Left ventricle myocardium superior (tissue), 1 donor: ENCODE measurements at regions not wholly inside any gene's neighbourhood (a gene's known extent, or its start where the extent isn't known, plus 50 kb on each side); places are given as distances from the start of the nearest gene placed in this dataset.
"Not testable (repeated sequence)": the region's sequence is repeated elsewhere in the genome, so short reads cannot be mapped to it uniquely, and the experiment has no call there.

ENCODE experiments used
- ATAC-seq: fragments of 200-7000 bp; cut with Tn5 transposase; one replicate; pipeline ENCODE4 v1.9.1; 2020; ENCODE audit warnings: mild to moderate bottlenecking, moderate library complexity
- DNase-seq: peaks from one replicate; pipeline ENCODE4 v3.0.0-alpha.2; 2020
- intact Hi-C: fragments of 100-400 bp; cut with micrococcal nuclease; formaldehyde crosslinking; loops from one replicate; pipeline ENCODE4 v1.11.0; 2022
- donor health status: DM: no; HTN: yes; CAD: no; lungs with severe emphysema.

DNA sequence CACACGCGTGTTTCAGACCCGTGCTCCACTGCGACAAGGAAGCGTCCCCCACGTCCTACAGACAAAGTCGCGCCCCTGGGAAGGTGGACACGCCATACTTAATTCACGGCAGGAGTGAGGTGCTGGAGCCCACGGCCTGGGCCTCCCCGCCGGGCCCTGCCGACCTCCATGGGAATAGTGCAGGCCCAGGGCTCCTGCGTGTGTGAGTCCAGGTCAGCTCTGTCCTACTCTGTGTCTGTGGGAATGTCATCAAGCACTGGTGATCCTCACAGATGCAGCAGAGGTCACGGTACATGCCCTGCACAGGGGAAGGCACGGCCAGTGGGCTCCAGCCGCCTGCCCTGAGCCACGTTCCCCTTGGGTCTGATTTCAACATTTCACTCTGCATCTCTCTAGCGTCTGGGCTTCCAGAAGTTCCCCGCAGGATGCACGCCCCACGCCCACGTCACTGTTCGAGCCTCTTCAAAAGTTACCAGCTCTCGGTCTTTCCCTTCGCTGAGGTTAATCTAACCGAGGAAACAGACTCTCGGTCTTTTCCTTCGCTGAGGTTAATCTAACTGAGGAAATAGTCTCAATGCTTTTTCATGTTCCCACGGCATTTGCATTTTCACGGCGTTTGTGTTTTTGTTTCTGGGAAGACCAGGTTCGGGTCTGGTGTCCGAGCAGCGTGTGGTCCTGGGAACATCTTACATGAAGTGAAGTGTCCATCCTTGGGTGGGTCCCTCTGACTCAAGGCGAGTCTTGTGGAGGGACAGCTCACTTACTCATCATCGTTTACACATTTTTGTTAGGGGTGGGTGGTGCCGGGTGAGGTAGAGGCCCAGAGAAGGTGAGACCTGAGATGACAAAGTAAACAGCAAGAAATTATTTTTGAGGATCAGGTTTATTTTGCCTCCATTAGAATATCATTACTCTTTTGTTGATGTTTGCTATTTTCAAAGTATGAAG is 157.3 kb upstream of the ALKAL2 start:
- DNase-seq (no peak), ATAC-seq (no peak)
- intact Hi-C loops, result no loop called here

DNA sequence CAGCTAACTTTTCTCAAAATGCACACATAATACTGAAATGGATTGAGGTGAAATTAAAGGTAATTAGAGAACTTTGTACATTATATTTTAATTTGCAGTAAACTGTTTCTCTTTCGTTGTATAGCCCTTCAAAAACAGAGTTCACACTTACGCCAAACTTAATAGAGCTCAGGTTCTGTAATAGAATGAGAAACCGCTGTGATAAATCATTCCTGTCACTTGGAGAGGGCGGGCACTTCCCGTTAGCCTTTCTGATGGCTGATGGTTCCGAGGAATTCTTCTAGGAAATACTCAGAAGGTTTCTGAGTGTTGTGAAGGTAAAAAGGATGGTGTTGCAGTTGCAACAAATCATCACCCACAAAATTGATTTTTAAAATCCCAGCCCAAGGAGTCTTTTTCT is 155.8 kb upstream of the ALKAL2 start:
- DNase-seq, result no peak
- ATAC-seq, result no peak
- intact Hi-C loops, result no loop called here

GRCh38 chr2:443216-443615 is 155.3 kb upstream of the ALKAL2 start:
- intact Hi-C loops, result no loop called here
- DNase-seq (no peak), ATAC-seq (no peak)

DNA sequence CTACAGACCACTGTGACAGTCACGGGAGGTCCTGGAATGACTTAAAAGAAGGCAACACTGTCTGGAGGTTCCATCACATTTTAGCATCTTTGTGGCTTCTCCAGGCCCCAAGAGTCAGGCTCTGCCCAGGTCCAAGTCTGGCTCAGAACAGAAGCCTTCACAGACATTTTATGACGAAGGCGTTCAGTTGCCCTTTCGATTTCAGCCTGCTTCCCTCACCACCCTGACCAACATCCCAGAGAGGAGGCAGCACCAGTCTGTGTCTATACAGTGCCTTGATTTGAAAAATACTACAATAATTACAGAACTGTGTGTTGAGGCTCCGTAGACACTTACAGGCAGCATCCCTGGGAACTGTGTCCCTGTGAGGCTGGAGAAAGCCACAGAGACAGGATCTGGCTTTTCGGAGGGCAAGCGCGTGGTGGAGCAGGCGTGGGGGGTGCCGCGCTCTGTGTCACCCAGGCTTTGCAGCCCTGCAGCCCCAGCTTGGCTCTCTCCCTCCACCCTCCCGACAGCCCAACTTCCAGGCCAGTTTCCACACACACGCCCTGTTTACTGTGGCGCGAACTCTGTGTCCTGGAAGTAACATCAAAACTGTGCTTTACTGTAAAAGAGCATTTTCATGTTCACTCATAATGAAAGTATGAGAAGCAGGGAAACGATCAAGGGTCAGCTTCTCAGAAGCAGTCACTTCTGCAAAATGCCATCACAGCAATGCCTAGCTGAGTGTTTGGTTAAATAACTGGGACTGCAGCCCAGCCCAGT is 153.5 kb upstream of the ALKAL2 start:
- DNase-seq (no peak), ATAC-seq (no peak)
- intact Hi-C loops, result no loop called here

DNA sequence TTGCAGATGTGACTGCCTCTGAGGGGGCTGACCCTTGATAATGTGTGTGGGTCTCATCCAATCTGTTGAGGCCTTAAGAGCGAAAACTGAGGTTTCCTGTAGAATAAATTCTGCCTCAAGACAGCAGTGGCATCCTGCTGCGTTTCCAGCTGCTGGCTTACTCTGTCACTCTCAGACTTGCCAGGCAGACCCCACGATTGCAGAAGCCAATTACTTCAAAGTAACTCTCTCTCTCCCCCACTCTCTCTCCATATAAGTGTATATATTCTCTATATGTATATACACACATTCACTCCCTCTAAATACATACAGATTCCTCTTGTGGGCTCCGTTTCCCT is 152.5 kb upstream of the ALKAL2 start:
- DNase-seq, result no peak
- no peak for ATAC-seq
- intact Hi-C loops, result no loop called here

DNA sequence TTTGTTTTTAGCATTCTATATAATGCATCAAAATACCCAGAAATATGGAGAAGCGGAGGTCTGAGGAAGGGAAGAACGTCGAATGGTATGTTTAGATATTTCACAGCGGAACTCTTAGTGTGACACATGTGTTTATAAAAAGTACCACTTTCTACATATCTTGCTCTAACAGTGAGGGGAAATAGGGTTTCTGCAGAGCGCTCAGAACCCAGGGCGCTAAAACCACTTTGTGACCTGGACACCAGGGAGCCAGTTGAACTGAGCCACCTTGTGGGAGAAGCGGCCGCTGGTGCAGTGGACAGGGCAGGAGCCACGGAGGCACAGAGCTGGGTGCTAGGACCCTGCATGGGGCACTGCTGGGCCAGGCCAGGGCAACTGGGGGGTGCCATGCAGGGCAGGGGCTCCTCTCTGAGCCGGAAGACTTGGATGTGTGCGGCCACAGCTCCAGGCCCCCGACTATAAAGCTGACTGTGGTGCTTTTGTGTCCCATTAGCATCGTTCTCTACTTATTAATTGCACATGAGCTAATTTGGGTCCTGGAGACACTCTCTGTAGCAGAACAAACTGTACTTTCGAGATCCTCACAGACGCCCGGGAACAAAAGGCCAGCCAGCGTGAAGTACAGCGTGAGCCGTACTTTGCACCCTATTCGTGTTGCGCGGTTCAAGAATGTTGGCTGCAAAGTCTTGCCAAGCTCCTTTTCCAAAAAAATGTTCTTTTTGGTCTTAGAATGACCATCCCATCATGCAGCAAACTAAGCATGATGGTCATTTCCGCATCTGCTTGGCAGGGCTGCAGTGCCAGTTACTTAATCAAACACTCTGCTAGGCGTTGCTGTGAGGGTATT is 151.9 kb upstream of the ALKAL2 start:
- ATAC-seq (no peak), DNase-seq (no peak)
- intact Hi-C loops, result no loop called here

DNA sequence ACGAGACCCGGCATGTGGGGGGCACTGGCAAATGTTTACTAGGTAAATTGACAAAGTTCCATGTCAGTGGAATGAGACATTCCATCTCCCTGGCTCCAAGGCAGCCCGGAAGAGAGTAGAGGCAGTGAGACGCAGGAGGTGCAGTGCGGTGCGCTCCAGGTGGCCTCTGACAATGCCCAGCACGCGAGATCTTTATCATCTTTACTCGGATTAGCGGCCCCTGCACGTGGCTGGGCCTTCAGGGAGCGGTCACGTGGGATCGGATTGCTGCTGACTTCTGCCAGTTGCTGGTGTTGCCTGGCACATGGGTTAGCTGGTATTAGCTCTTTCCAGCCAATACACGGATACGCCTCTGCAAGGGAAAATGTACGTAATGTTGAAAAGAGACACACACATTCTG is 151.2 kb upstream of the ALKAL2 start:
- no peak for ATAC-seq
- intact Hi-C loops, result no loop called here

GRCh38 chr2:437756-438393 is 150.0 kb upstream of the ALKAL2 start:
- DNase-seq (no peak), ATAC-seq (no peak)
- intact Hi-C loops, result no loop called here

More for the DNA sequence above, 151.2 kb upstream of the ALKAL2 start:
- DNase-seq, result no peak

DNA sequence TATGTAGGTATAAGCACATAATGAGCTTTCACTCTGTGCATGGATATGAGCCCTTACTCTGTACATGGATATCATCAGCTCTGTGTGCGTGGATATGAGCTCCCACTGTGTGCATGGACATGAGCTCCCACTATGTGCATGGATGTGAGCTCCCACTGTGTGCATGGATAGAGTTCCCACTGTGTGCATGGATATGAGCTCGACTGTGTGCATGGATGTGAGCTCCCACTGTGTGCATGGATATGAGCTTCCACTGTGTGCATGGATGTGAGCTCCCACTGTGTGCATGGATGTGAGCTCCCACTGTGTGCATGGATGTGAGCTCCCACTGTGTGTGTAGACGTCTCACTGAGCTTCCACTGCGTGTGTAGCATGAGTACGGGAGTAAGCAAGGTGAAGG is 149.3 kb upstream of the ALKAL2 start:
- intact Hi-C loops, result no loop called here
- DNase-seq, result no peak
- no peak for ATAC-seq

DNA sequence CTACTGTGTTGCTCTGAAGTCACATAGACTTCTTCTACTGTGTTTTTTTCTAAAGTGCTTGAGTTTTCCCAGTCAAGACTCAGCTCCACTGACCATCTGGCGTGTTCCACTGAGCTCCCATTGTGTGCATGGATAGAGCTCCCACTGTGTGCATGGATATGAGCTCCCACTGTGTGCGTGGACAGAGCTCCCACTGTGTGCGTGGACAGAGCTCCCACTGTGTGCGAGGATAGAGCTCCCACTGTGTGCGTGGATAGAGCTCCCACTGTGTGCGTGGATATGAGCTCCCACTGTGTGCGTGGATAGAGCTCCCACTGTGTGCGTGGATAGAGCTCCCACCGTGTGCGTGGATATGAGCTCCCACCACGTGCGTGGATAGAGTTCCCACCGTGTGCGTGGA is 148.3 kb upstream of the ALKAL2 start:
- intact Hi-C loops, result no loop called here
- ATAC-seq (no peak), DNase-seq (no peak)

DNA sequence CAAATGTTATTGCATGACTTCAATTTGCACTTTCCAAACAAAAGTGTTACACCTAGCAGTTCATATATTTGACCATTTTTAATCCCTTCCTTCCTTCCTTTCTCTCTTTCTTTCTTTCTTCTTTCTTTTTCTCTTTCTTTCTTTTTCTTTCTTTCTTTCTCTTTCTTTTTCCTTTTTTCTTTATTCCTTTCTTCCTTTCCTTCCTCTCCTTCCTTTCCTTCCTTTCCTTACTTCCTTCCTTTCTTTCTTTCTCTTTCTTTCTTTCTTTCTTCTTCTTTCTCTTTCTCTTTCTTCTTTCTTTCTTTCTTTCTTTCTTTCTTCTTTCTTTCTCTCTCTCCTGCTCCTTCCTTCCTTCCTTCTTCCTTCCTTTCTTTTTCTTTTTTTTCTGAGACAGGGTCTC is 146.7 kb upstream of the ALKAL2 start:
- ATAC-seq (no peak), DNase-seq (no peak)
- intact Hi-C loops, result no loop called here

DNA sequence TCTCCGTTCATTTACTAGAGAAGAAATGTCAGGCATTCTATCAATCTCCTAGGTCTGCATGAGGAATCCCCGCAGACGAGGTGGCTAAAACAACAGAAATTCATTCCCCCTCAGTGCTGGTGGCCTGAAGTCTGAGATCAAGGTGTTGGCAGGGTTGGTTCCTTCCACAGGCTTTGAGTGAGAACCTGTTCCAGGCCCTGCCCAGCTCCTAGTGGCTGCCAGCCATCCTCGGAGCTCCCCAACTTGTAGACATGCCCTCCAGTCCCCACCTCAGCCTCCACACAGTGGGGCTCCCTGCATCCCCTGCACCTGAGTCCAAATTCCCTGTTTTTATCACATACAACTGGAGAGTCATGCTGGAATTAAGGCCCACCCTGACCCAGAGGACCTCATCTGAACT is 145.3 kb upstream of the ALKAL2 start:
- DNase-seq (no peak), ATAC-seq (no peak)
- intact Hi-C loops, result no loop called here

GRCh38 chr2:430291-431040 is 142.6 kb upstream of the ALKAL2 start:
- DNase-seq (no peak), ATAC-seq (no peak)
- intact Hi-C loops, result no loop called here

DNA sequence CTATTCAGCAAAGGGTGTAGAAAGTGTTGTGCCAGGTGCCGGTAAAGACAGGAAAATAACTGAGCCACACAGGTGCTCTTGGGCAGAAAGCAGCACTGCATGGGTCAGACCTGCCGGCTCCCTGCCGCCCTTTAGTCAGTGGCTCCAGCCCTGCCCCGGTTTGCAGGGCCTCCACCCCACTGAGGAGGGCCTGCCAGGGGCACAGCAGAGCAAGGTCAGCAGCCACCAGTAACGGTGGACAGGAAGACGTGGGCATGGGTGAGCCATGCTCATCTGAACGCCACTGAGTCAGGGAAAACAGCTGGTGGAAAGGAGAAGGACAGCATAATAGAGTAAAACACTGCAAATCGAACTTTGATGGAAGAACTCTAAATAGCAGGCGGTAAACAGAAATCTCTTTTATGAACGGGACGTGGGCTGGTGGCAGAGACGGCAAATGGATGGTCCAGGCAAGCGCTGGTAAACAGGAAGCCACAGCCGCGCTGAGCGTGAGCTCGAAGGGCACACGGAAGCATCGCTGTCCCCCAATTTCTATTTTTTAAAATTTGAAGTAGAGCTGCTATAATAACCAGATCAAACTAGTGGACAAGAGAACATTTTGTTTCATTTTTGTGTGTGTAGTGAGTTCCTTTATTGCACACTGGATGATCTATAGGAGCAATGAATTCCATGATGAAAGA is 141.8 kb upstream of the ALKAL2 start:
- intact Hi-C loops, result no loop called here
- ATAC-seq (no peak), DNase-seq (no peak)

GRCh38 chr2:429142-429541 is 141.3 kb upstream of the ALKAL2 start:
- intact Hi-C loops, result no loop called here
- DNase-seq (no peak), ATAC-seq (no peak)

- ATAC-seq, result no peak
- intact Hi-C loops, result no loop called here
Measured at GRCh38 chr2:428591-428990, 140.7 kb upstream of the ALKAL2 start.

DNA sequence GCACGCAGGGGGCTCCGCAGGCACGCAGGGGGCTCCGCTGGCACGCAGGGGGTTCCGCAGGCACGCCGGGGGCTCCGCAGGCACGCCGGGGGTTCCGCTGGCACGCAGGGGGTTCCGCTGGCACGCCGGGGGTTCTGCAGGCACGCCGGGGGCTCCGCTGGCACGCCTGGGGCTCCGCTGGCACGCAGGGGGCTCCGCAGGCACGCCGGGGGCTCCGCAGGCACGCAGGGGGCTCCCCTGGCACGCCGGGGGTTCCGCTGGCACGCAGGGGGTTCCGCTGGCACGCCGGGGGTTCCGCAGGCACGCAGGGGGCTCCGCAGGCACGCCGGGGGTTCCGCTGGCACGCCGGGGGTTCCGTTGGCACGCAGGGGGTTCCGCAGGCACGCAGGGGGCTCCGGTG is 138.8 kb upstream of the ALKAL2 start:
- ATAC-seq, DNase-seq, intact Hi-C loops: not testable (repeated sequence)

More at GRCh38 chr2:428591-428990, 140.7 kb upstream of the ALKAL2 start:
- DNase-seq, result no peak

GRCh38 chr2:425947-426346 is 138.1 kb upstream of the ALKAL2 start:
- ATAC-seq (no peak), DNase-seq (no peak)
- intact Hi-C loops, result no loop called here
